H9 (cell line): ENCODE measurements at regions not wholly inside any gene's neighbourhood (a gene's known extent, or its start where the extent isn't known, plus 50 kb on each side); places are given as distances from the start of the nearest gene placed in this dataset.

ENCODE experiments used
- DNase-seq: peaks from one replicate; pipeline ENCODE4 v3.0.0-alpha.2; 2017
- H2AFZ ChIP-seq: one replicate; pipeline ENCODE4 v1.6.1; 2013; ENCODE audit warnings: mild to moderate bottlenecking, low read length, control low read depth, moderate library complexity
- H2AK5ac ChIP-seq: 2 replicates; pipeline ENCODE4 v1.6.1; 2013; ENCODE audit warnings: low read length, control low read depth, mixed read lengths; ENCODE audit not compliant: insufficient read length
- H2BK120ac ChIP-seq: one replicate; pipeline ENCODE4 v1.6.1; 2013; ENCODE audit warnings: low read depth, mild to moderate bottlenecking, low read length, control low read depth, inconsistent platforms; ENCODE audit not compliant: poor library complexity, severe bottlenecking
- H2BK12ac ChIP-seq: 2 replicates; pipeline ENCODE4 v1.6.1; 2013; ENCODE audit warnings: low read length, control low read depth, mixed read lengths, low read depth; ENCODE audit not compliant: insufficient read length
- H2BK15ac ChIP-seq: 2 replicates; pipeline ENCODE4 v1.6.1; 2013; ENCODE audit warnings: low read depth, low read length, control low read depth
- H2BK20ac ChIP-seq: one replicate; pipeline ENCODE4 v1.6.1; 2013; ENCODE audit warnings: low read depth, mild to moderate bottlenecking, low read length, control low read depth, inconsistent platforms; ENCODE audit not compliant: poor library complexity, severe bottlenecking
- H2BK5ac ChIP-seq: 2 replicates; pipeline ENCODE4 v1.6.1; 2013; ENCODE audit warnings: low read length, control low read depth, mixed read lengths; ENCODE audit not compliant: insufficient read length
- H3K14ac ChIP-seq: 2 replicates; pipeline ENCODE4 v1.6.1; 2013; ENCODE audit warnings: low read length, control low read depth; ENCODE audit not compliant: insufficient read depth
- H3K18ac ChIP-seq: 2 replicates; pipeline ENCODE4 v1.6.1; 2013; ENCODE audit warnings: low read depth, mild to moderate bottlenecking, mixed read lengths, low read length, control low read depth; ENCODE audit not compliant: insufficient read length
- H3K23ac ChIP-seq: 2 replicates; pipeline ENCODE4 v1.6.1; 2013; ENCODE audit warnings: low read length, control low read depth, mixed read lengths, low read depth; ENCODE audit not compliant: insufficient read length
- H3K23me2 ChIP-seq: 2 replicates; pipeline ENCODE4 v1.6.1; 2013; ENCODE audit warnings: low read depth, mild to moderate bottlenecking, mixed read lengths, low read length, control low read depth; ENCODE audit not compliant: insufficient read length, poor library complexity, severe bottlenecking
- H3K27ac ChIP-seq: 2 replicates; pipeline ENCODE4 v1.5.1; 2013; ENCODE audit warnings: low read length, control low read depth, mixed read lengths, low read depth; ENCODE audit not compliant: insufficient read length
- H3K27me3 ChIP-seq: 2 replicates; pipeline ENCODE4 v1.6.1; 2013; ENCODE audit warnings: low read length, control low read depth, inconsistent platforms; ENCODE audit not compliant: insufficient read depth
- H3K4ac ChIP-seq: 2 replicates; pipeline ENCODE4 v1.6.1; 2013; ENCODE audit warnings: low read depth, mild to moderate bottlenecking, control low read depth, inconsistent platforms, low read length, moderate library complexity
- H3K4me1 ChIP-seq: 2 replicates; pipeline ENCODE4 v1.6.1; 2013; ENCODE audit warnings: low read length, control low read depth, inconsistent platforms; ENCODE audit not compliant: insufficient read depth
- H3K4me2 ChIP-seq: 2 replicates; pipeline ENCODE4 v1.6.1; 2013; ENCODE audit warnings: low read length, control low read depth, mixed read lengths; ENCODE audit not compliant: insufficient read length, insufficient read depth
- H3K56ac ChIP-seq: 2 replicates; pipeline ENCODE4 v1.6.1; 2013; ENCODE audit warnings: low read depth, mild to moderate bottlenecking, mixed read lengths, low read length, control low read depth; ENCODE audit not compliant: insufficient read length
- H3K79me1 ChIP-seq: 2 replicates; pipeline ENCODE4 v1.6.1; 2013; ENCODE audit warnings: low read depth, mild to moderate bottlenecking, moderate library complexity, low read length, control low read depth, inconsistent platforms; ENCODE audit not compliant: insufficient read depth, poor library complexity, severe bottlenecking
- H3K79me2 ChIP-seq: 2 replicates; pipeline ENCODE4 v1.6.1; 2013; ENCODE audit warnings: low read length, control low read depth, inconsistent platforms; ENCODE audit not compliant: insufficient read depth
- H3K9ac ChIP-seq: 2 replicates; pipeline ENCODE4 v1.6.1; 2013; ENCODE audit warnings: low read length, control low read depth, mixed read lengths; ENCODE audit not compliant: insufficient read length; ENCODE audit errors: extremely low read depth
- H3K9me3 ChIP-seq: one replicate; pipeline ENCODE4 v1.6.1; 2013; ENCODE audit warnings: low read depth, low read length, inconsistent platforms; ENCODE audit not compliant: control insufficient read depth
- H3T11ph ChIP-seq: one replicate; pipeline ENCODE4 v1.6.1; 2013; ENCODE audit warnings: mild to moderate bottlenecking, low read length, control low read depth, inconsistent platforms
- H4K20me1 ChIP-seq: one replicate; pipeline ENCODE4 v1.6.1; 2013; ENCODE audit not compliant: control insufficient read depth, insufficient read length, insufficient read depth
- H4K5ac ChIP-seq: 2 replicates; pipeline ENCODE4 v1.6.1; 2013; ENCODE audit warnings: low read depth, mild to moderate bottlenecking, mixed read lengths, low read length, control low read depth; ENCODE audit not compliant: insufficient read length
- H4K8ac ChIP-seq: replicated peaks from 2 replicates; pipeline ENCODE4 v1.6.1; 2013; ENCODE audit warnings: low read length, control low read depth, mixed read lengths, low read depth; ENCODE audit not compliant: insufficient read length
- H4K91ac ChIP-seq: 2 replicates; pipeline ENCODE4 v1.6.1; 2013; ENCODE audit warnings: low read depth, mild to moderate bottlenecking, moderate library complexity, mixed read lengths, low read length, control low read depth; ENCODE audit not compliant: insufficient read length
- H3K27ac Mint-ChIP-seq, 3 experiments: 2 replicates in 2 of 3; 3 replicates in 1 of 3; pipeline ENCODE4 v1.8.0; 2020 to 2021; ENCODE audit warnings: mixed read lengths in 3 of 3, mild to moderate bottlenecking in 1 of 3, moderate library complexity in 1 of 3
- H3K27me3 Mint-ChIP-seq: 2 replicates; pipeline ENCODE4 v1.8.0; 2021; ENCODE audit warnings: low read depth, mild to moderate bottlenecking, moderate library complexity, mixed read lengths
- H3K36me3 Mint-ChIP-seq, 3 experiments: 2 replicates in 2 of 3; 3 replicates in 1 of 3; pipeline ENCODE4 v1.8.0; 2020 to 2021; ENCODE audit warnings: low read depth in 3 of 3, mixed read lengths in 3 of 3; ENCODE audit not compliant: insufficient read depth in 1 of 3
- H3K4me1 Mint-ChIP-seq, 2 experiments: 2 replicates each; pipeline ENCODE4 v1.8.0; 2020; ENCODE audit warnings: mixed read lengths in 2 of 2
- H3K4me3 Mint-ChIP-seq, 2 experiments: 2 replicates in 1 of 2; 3 replicates in 1 of 2; pipeline ENCODE4 v1.8.0; 2020 to 2021; ENCODE audit warnings: mild to moderate bottlenecking in 2 of 2, mixed read lengths in 2 of 2, moderate library complexity in 1 of 2
- H3K9me3 Mint-ChIP-seq, 2 experiments: 2 replicates in 1 of 2; 3 replicates in 1 of 2; pipeline ENCODE4 v1.8.0; 2020; ENCODE audit warnings: mild to moderate bottlenecking in 2 of 2, mixed read lengths in 2 of 2, moderate library complexity in 1 of 2
- CTCF ChIP-seq: fragments of 200-600 bp; sonication (generic); conservative IDR thresholded peaks from 3 replicates; pipeline ENCODE4 v1.8.0; 2021; ENCODE audit warnings: antibody characterized with exemption, mild to moderate bottlenecking
- WGBS: extraction: QIAGEN DNeasy Blood & Tissue Kit; methylation state at CpG from one replicate; pipeline ENCODE4 v1.1.7; 2013; ENCODE audit warnings: missing lambda C conversion rate, low lambda C conversion rate, mixed read lengths; ENCODE audit not compliant: insufficient read length; ENCODE audit errors: extremely low coverage; 5-methylcytosine and 5-hydroxymethylcytosine counted together

DNA sequence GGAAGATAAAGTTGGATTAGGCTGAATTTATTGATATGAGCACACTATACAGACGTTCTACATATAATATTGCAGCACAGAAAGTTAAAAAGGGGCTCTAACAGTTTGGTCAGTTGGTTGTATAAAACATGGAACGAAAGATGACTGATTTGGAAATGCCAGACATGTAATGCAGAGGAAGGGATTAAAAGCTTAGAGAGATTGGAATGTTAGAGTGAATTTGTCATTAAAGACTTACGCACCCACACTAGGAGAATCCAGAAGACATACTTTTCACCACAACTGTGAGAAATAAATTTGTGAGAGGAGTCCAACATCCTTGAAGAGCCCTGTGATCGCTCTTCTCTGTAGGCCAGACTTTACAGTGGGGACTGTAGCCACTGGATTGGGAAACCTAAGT, 134.7 kb downstream of the GPR63 start:
- Histone ChIP-seq H4K5ac (no peak overlapping the region), H3K79me1 (no peaks in the 10 kb centered on the region), H3K23me2 (no peaks in the 10 kb centered on the region), H2BK120ac (no peak overlapping the region), H3K4me2 (no peak overlapping the region), H3K4ac (no peak overlapping the region), H2AFZ (no peak overlapping the region), H3K56ac (no peak overlapping the region), H3K27me3 (no peaks in the 10 kb centered on the region), H4K91ac (no peak overlapping the region), H2BK5ac (no peak overlapping the region), H2BK20ac (no peak overlapping the region), H3K23ac (no peak overlapping the region), H2AK5ac (no peak overlapping the region), H3K4me1 (no peaks in the 10 kb centered on the region), H3K14ac (no peak overlapping the region), H4K8ac (no peak overlapping the region), H2BK15ac (no peak overlapping the region), H3T11ph (no peak overlapping the region), H3K27ac (no peak overlapping the region), H2BK12ac (no peak overlapping the region), H3K9ac (no peak overlapping the region), H3K79me2 (no peaks in the 10 kb centered on the region), H3K18ac (no peak overlapping the region), H4K20me1 (no peaks in the 10 kb centered on the region), H3K9me3 (no peaks in the 10 kb centered on the region)
- no peak for DNase-seq
- H3K36me3 Mint-ChIP-seq: no peaks in the 10 kb centered on the region
- TF ChIP-seq CTCF: no peak
- no peaks in the 10 kb centered on the region for H3K4me1 Mint-ChIP-seq
- no CpG with 5 or more reads among the region's 4 CpGs for WGBS
- no peaks in the 10 kb centered on the region for H3K27me3 Mint-ChIP-seq
- H3K27ac Mint-ChIP-seq: peak overlapping the region in 1 of 3 experiments; percentile 36; a peak in 1 of 7 replicates
- no peak overlapping the region for H3K4me3 Mint-ChIP-seq
- H3K9me3 Mint-ChIP-seq: no peaks in the 10 kb centered on the region; a peak in 3 of 5 replicates
